ENCODE measurements at regions not wholly inside any gene's neighbourhood (a gene's known extent, or its start where the extent isn't known, plus 50 kb on each side); places are given as distances from the start of the nearest gene placed in this dataset.

DNA sequence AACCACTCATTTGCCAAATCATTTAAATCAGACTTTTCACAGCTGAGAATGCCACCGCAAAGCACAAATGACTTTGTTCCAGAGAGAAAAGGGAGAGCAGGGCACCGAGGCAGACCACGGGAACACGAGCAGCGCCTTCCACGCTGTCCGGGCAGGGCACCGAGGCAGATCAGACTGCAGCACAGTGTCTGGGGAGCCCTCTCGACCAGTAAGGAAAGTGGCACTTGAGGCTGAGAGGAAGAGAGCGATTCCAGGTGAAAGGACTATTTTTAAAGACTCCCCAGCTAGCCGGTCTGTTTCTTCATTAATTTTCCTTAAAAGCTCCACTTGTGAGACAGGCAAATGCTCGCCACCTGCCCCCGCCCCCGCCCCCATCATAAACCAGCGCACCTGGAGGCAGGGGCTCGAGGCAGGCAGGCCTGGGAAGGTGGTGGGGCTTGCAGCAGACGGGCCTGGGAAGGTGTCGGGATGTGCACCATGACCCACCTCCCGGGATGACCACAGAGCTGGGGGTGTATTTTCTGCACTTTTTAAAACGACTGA is 80.9 kb upstream of the CTDP1 start:
- H3K9me3 ChIP-seq = peaks cover 0 to 2% of the 10 kb centered on the region in 2 donors
- H3K4me3 ChIP-seq = no peak overlapping the region
- no peak overlapping the region for H3K27ac ChIP-seq
- TF ChIP-seq, protein P1, sequence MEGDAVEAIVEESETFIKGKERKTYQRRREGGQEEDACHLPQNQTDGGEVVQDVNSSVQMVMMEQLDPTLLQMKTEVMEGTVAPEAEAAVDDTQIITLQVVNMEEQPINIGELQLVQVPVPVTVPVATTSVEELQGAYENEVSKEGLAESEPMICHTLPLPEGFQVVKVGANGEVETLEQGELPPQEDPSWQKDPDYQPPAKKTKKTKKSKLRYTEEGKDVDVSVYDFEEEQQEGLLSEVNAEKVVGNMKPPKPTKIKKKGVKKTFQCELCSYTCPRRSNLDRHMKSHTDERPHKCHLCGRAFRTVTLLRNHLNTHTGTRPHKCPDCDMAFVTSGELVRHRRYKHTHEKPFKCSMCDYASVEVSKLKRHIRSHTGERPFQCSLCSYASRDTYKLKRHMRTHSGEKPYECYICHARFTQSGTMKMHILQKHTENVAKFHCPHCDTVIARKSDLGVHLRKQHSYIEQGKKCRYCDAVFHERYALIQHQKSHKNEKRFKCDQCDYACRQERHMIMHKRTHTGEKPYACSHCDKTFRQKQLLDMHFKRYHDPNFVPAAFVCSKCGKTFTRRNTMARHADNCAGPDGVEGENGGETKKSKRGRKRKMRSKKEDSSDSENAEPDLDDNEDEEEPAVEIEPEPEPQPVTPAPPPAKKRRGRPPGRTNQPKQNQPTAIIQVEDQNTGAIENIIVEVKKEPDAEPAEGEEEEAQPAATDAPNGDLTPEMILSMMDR (IDR thresholded peaks at IDR 0.05) = no peak
- no peak for DNase-seq (ENCODE audit: low spot score)
- no peaks in the 10 kb centered on the region for H3K4me1 ChIP-seq
- H3K27me3 ChIP-seq = no peaks in the 10 kb centered on the region
- no peaks in the 10 kb centered on the region for H3K36me3 ChIP-seq

DNA sequence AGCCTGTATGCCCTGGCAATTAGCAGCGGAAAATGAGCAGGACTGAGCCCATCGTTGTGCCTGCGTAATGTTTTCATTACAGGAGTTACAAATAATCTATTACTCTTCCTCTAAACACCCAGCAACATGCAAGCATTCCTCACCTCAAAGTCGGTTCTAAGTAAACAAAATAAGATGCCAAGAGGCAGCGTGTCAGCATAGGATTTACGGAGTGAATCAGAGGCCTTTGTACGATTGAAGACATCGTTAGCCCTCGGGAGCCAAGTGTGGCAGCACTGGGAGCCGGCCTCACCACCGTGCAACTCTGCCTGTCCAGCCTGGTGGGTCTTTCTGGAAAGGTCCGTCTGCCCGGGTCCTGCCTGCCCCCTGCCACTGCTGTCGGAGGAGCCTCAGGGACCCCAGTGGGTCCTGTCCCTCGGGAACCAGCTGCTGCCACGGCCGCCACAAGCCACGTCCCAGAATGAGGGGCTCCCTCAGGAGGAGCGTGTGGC is 80.1 kb upstream of the CTDP1 start:
- Histone ChIP-seq H3K36me3 (no peaks in the 10 kb centered on the region), H3K9me3 (no peaks in the 10 kb centered on the region), H3K4me1 (no peaks in the 10 kb centered on the region), H3K27ac (no peak overlapping the region), H3K27me3 (no peaks in the 10 kb centered on the region), H3K4me3 (no peak overlapping the region)
- TF ChIP-seq, protein P1 (IDR thresholded peaks at IDR 0.05) = no peak
- no peak for DNase-seq (ENCODE audit: low spot score)

DNA sequence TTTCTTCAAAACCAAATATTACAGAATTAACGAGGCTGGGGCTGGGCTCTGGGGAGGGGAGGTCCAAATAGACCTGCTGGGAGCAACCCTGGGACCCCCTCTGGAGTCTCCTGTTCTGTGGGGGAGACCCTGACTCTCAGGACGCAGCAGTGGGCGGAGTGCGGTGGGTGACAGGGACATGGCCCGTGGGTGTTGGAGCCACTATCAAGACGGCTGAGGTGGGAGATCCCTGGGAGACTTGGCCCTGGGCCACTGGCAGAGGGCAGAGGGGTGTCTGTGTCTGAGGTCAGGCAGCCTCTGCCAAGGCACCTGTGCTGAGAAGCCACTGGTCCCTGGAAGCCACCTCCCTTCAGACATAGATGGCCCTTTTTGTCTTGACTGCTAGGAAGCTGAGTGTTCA is 79.5 kb upstream of the CTDP1 start:
- Histone ChIP-seq H3K36me3 (no peaks in the 10 kb centered on the region), H3K27ac (no peak overlapping the region), H3K9me3 (no peaks in the 10 kb centered on the region), H3K27me3 (no peaks in the 10 kb centered on the region), H3K4me1 (no peaks in the 10 kb centered on the region), H3K4me3 (no peak overlapping the region)
- no peak for DNase-seq (ENCODE audit: low spot score)
- TF ChIP-seq, protein P1 (IDR thresholded peaks at IDR 0.05) = no peak

DNA sequence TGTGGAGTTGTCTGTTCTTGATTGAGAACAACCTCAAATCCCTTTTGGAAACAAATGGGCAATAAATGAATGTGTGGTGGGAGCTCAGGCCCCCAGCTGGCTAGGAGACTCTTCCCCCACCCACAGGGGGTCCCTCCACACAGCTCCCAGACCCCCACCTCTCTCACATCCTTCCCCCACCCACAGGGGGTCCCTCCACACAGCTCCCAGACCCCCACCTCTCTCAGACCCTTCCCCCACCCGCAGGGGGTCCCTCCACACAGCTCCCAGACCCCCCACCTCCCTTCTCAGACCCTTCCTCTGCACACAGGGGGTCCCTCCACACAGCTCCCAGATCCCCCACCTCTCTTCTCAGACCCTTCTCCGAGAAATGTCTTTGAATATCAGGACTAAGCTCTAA is 79.0 kb upstream of the CTDP1 start:
- Histone ChIP-seq H3K36me3 (no peaks in the 10 kb centered on the region), H3K4me1 (no peaks in the 10 kb centered on the region), H3K9me3 (no peaks in the 10 kb centered on the region), H3K27ac (no peak overlapping the region), H3K4me3 (no peak overlapping the region), H3K27me3 (no peaks in the 10 kb centered on the region)
- TF ChIP-seq, protein P1 (IDR thresholded peaks at IDR 0.05) = no peak
- no peak for DNase-seq (ENCODE audit: low spot score)

DNA sequence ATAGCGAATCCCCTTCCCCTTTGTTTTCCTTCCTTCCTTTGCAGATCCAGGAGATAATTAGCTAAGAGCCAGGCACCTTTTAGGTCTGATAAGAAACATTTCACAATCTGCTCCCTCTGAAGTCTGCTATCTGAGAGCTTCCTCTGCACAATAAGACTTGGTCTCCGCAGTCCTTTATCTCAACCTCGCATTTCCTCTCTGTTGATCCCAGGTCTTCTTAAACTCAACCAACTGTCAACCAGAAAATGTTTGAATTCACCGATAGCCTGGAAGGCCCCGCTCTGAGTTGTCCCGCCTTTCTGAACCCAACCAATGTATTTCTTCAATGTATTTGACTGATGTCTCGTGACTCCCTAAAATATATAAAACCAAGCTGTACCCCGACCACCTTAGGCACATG is 78.4 kb upstream of the CTDP1 start:
- Histone ChIP-seq H3K4me3 (no peak overlapping the region), H3K4me1 (no peaks in the 10 kb centered on the region), H3K27ac (no peak overlapping the region), H3K27me3 (no peaks in the 10 kb centered on the region), H3K36me3 (no peaks in the 10 kb centered on the region), H3K9me3 (no peaks in the 10 kb centered on the region)
- TF ChIP-seq, protein P1 (IDR thresholded peaks at IDR 0.05) = no peak
- no peak for DNase-seq (ENCODE audit: low spot score)
